KMS-11 (cell line): ENCODE measurements at regions not wholly inside any gene's neighbourhood (a gene's known extent, or its start where the extent isn't known, plus 50 kb on each side); places are given as distances from the start of the nearest gene placed in this dataset.

ENCODE experiments used
- H2AFZ ChIP-seq: fragments of 200-600 bp; sonication (generic); 2 replicates; pipeline ENCODE4 v1.6.1; 2016; ENCODE audit warnings: antibody characterized with exemption, mixed run types, low read depth
- H3K27ac ChIP-seq: fragments of 200-600 bp; sonication (generic); 2 replicates; pipeline ENCODE4 v1.6.1; 2016; ENCODE audit warnings: mild to moderate bottlenecking, mixed run types
- H3K27me3 ChIP-seq: fragments of 200-600 bp; sonication (generic); 2 replicates; pipeline ENCODE4 v1.6.1; 2017; ENCODE audit warnings: mild to moderate bottlenecking, low read depth, mixed run types, moderate library complexity; ENCODE audit not compliant: insufficient read depth
- H3K36me3 ChIP-seq: fragments of 200-600 bp; sonication (generic); 2 replicates; pipeline ENCODE4 v1.6.1; 2017; ENCODE audit warnings: mild to moderate bottlenecking, mixed run types; ENCODE audit not compliant: insufficient read depth
- H3K4me1 ChIP-seq: fragments of 200-600 bp; sonication (generic); 2 replicates; pipeline ENCODE4 v1.6.1; 2016; ENCODE audit warnings: mild to moderate bottlenecking, low read depth, mixed run types; ENCODE audit not compliant: poor library complexity, severe bottlenecking
- H3K4me2 ChIP-seq: fragments of 200-600 bp; sonication (generic); 2 replicates; pipeline ENCODE4 v1.7.0; 2016; ENCODE audit warnings: mild to moderate bottlenecking, mixed run types
- H3K4me3 ChIP-seq: fragments of 200-600 bp; sonication (generic); IDR thresholded peaks from 2 replicates; pipeline ENCODE4 v1.6.1; 2017; ENCODE audit warnings: low read depth, low read length, mixed read lengths; ENCODE audit not compliant: insufficient read depth
- H3K79me2 ChIP-seq: fragments of 200-600 bp; sonication (generic); 2 replicates; pipeline ENCODE4 v1.6.1; 2016; ENCODE audit warnings: low read depth, mixed run types; ENCODE audit not compliant: insufficient read depth
- H3K9ac ChIP-seq: fragments of 200-600 bp; sonication (generic); 2 replicates; pipeline ENCODE4 v1.6.1; 2016; ENCODE audit warnings: mild to moderate bottlenecking, mixed run types
- H4K20me1 ChIP-seq: fragments of 200-600 bp; sonication (generic); 2 replicates; pipeline ENCODE4 v1.6.1; 2016; ENCODE audit warnings: mild to moderate bottlenecking, mixed run types; ENCODE audit not compliant: insufficient read depth
- CTCF ChIP-seq: fragments of 200-600 bp; sonication (generic); conservative IDR thresholded peaks from 2 replicates; pipeline ENCODE4 v1.6.1; 2017; ENCODE audit warnings: low read depth, mild to moderate bottlenecking, antibody characterized with exemption, low read length, moderate library complexity, mixed read lengths

- H2AFZ ChIP-seq = no peak overlapping the region
- no peak overlapping the region for H3K4me3 ChIP-seq
- H3K4me1 ChIP-seq = no peaks in the 10 kb centered on the region
- H3K9ac ChIP-seq = no peak overlapping the region
- H3K79me2 ChIP-seq = no peaks in the 10 kb centered on the region
- TF ChIP-seq CTCF = no peak
- H3K27ac ChIP-seq = no peak overlapping the region
- no peaks in the 10 kb centered on the region for H4K20me1 ChIP-seq
- no peaks in the 10 kb centered on the region for H3K36me3 ChIP-seq
- H3K4me2 ChIP-seq = no peak overlapping the region
- no peaks in the 10 kb centered on the region for H3K27me3 ChIP-seq
Observed at GRCh38 chr2:147502711-147503290, 342.0 kb upstream of the ACVR2A start.

- Histone ChIP-seq H3K27ac (no peak overlapping the region), H3K4me2 (no peak overlapping the region), H3K4me1 (no peaks in the 10 kb centered on the region), H3K79me2 (no peaks in the 10 kb centered on the region), H4K20me1 (no peaks in the 10 kb centered on the region), H3K9ac (no peak overlapping the region), H3K4me3 (no peak overlapping the region), H3K36me3 (no peaks in the 10 kb centered on the region), H2AFZ (no peak overlapping the region), H3K27me3 (no peaks in the 10 kb centered on the region)
- no peak for TF ChIP-seq CTCF
Observed at GRCh38 chr2:147501968-147502367, 342.9 kb upstream of the ACVR2A start.

GRCh38 chr2:147500819-147501395 lies 343.9 kb upstream of the ACVR2A start:
- Histone ChIP-seq H3K4me1 (no peaks in the 10 kb centered on the region), H2AFZ (no peak overlapping the region), H3K4me3 (no peak overlapping the region), H3K4me2 (no peak overlapping the region), H3K9ac (no peak overlapping the region), H3K27me3 (no peaks in the 10 kb centered on the region), H3K27ac (no peak overlapping the region), H3K36me3 (no peaks in the 10 kb centered on the region), H3K79me2 (no peaks in the 10 kb centered on the region), H4K20me1 (no peaks in the 10 kb centered on the region)
- TF ChIP-seq CTCF = no peak

- Histone ChIP-seq H3K27me3 (no peaks in the 10 kb centered on the region), H4K20me1 (no peaks in the 10 kb centered on the region), H2AFZ (no peak overlapping the region), H3K4me1 (no peaks in the 10 kb centered on the region), H3K4me3 (no peak overlapping the region), H3K79me2 (no peaks in the 10 kb centered on the region), H3K9ac (no peak overlapping the region), H3K4me2 (no peak overlapping the region), H3K36me3 (no peaks in the 10 kb centered on the region), H3K27ac (no peak overlapping the region)
- TF ChIP-seq CTCF = no peak
Observed at GRCh38 chr2:147500229-147500628, 344.6 kb upstream of the ACVR2A start.
